GM19463 (cell line): ENCODE measurements at regions not wholly inside any gene's neighbourhood (a gene's known extent, or its start where the extent isn't known, plus 50 kb on each side); places are given as distances from the start of the nearest gene placed in this dataset.
"Not testable (repeated sequence)": the region's sequence is repeated elsewhere in the genome, so short reads cannot be mapped to it uniquely, and the experiment has no call there.

Experiments used
- ATAC-seq: cut with Tn5 transposase; IDR thresholded peaks from one replicate; pipeline ENCODE4 v1.9.1; 2021; ENCODE audit warnings: mild to moderate bottlenecking, moderate library complexity; ENCODE audit not compliant: unreplicated experiment

- ATAC-seq: no peak
Measured at GRCh38 chr4:63316633-63317032, 1092.6 kb downstream of the TECRL start.

- ATAC-seq: no peak
Measured at GRCh38 chr4:63315651-63316050, 1093.6 kb downstream of the TECRL start.

- no peak for ATAC-seq
Measured at GRCh38 chr4:63308697-63309096, 1100.6 kb downstream of the TECRL start.

- no peak for ATAC-seq
Measured at GRCh38 chr4:63302792-63303191, 1106.5 kb downstream of the TECRL start.

GRCh38 chr4:63302078-63302477, 1107.2 kb downstream of the TECRL start:
- ATAC-seq: no peak

GRCh38 chr4:63296773-63297172, 1112.5 kb downstream of the TECRL start:
- no peak for ATAC-seq

GRCh38 chr4:63275491-63275890, 1133.8 kb downstream of the TECRL start:
- ATAC-seq: no peak

GRCh38 chr4:63269156-63269555, 1140.1 kb downstream of the TECRL start:
- ATAC-seq: no peak

GRCh38 chr4:63233671-63234070, 1175.6 kb downstream of the TECRL start:
- ATAC-seq: no peak

- no peak for ATAC-seq
Measured at GRCh38 chr4:63232058-63232457, 1177.2 kb downstream of the TECRL start.

- no peak for ATAC-seq
Measured at GRCh38 chr4:63226229-63226628, 1183.0 kb downstream of the TECRL start.

- no peak for ATAC-seq
Measured at GRCh38 chr4:63222466-63222865, 1186.8 kb downstream of the TECRL start.

- no peak for ATAC-seq
Measured at GRCh38 chr4:63221477-63221876, 1187.8 kb downstream of the TECRL start.

- ATAC-seq: no peak
Measured at GRCh38 chr4:63218856-63219255, 1190.4 kb downstream of the TECRL start.

- ATAC-seq: no peak
Measured at GRCh38 chr4:63214076-63214475, 1195.2 kb downstream of the TECRL start.

- no peak for ATAC-seq
Measured at GRCh38 chr4:63211776-63212479, 1197.3 kb downstream of the TECRL start.

- ATAC-seq: no peak
Measured at GRCh38 chr4:63211375-63211774, 1197.9 kb downstream of the TECRL start.

- not testable (repeated sequence) for ATAC-seq
Measured at GRCh38 chr4:63193029-63193428, 1216.2 kb downstream of the TECRL start.

GRCh38 chr4:63171341-63171740, 1237.9 kb downstream of the TECRL start:
- no peak for ATAC-seq

- no peak for ATAC-seq
Measured at GRCh38 chr4:63170923-63171322, 1238.3 kb downstream of the TECRL start.

GRCh38 chr4:63169836-63170235, 1239.4 kb downstream of the TECRL start:
- ATAC-seq: no peak

- no peak for ATAC-seq
Measured at GRCh38 chr4:63155561-63155960, 1253.7 kb downstream of the TECRL start.

- ATAC-seq: no peak
Measured at GRCh38 chr4:63123441-63123840, 1285.8 kb downstream of the TECRL start.
